IMR-90 (cell line): ENCODE measurements at regions not wholly inside any gene's neighbourhood (a gene's known extent, or its start where the extent isn't known, plus 50 kb on each side); places are given as distances from the start of the nearest gene placed in this dataset.

Experiments
- ATAC-seq: fragments of 200-7000 bp; cut with Tn5 transposase; 2 replicates; pipeline ENCODE4 v1.9.1; 2020; ENCODE audit warnings: low read depth, mild to moderate bottlenecking, moderate library complexity
- BruUV-seq: library from RNA; stranded (reverse); fragments of 400-500 nt; replicated peaks from 2 replicates; lab custom pipeline; 2021; lab: Mats Ljungman, UMichigan
- CTCF ChIA-PET: fragments of 300-600 bp; formaldehyde crosslinking; extraction: SDS; loops from one replicate; lab custom pipeline; 2021; ENCODE audit warnings: antibody characterized with exemption; lab: Yijun Ruan, JAX
- POLR2A ChIA-PET: fragments of 300-600 bp; sonication (Branson Sonifier 250); formaldehyde crosslinking; loops from one replicate; lab custom pipeline; 2022; ENCODE audit warnings: antibody characterized with exemption; ENCODE audit not compliant: unreplicated experiment; lab: Charles Lee
- DNase-seq: peaks from one replicate; pipeline ENCODE4 v3.0.0; 2013
- H2AFZ ChIP-seq: replicated peaks from 2 replicates; pipeline ENCODE3; 2013; ENCODE audit warnings: low read length, mild to moderate bottlenecking; ENCODE audit not compliant: poor library complexity
- H2AK5ac ChIP-seq: 2 replicates; pipeline ENCODE4 v1.6.1; 2013; ENCODE audit warnings: low read depth, low read length, inconsistent platforms
- H2AK9ac ChIP-seq: replicated peaks from 2 replicates; pipeline ENCODE3; 2013; ENCODE audit warnings: mild to moderate bottlenecking, low read depth, low read length, moderate library complexity; ENCODE audit not compliant: poor library complexity
- H2BK120ac ChIP-seq: 2 replicates; pipeline ENCODE4 v1.6.1; 2013; ENCODE audit warnings: low read depth, low read length, inconsistent platforms
- H2BK15ac ChIP-seq: 3 replicates; pipeline ENCODE4 v1.6.1; 2013; ENCODE audit warnings: low read depth, low read length, inconsistent platforms
- H2BK20ac ChIP-seq: 2 replicates; pipeline ENCODE4 v1.6.1; 2013; ENCODE audit warnings: low read depth, mild to moderate bottlenecking, inconsistent platforms, low read length, moderate library complexity
- H2BK5ac ChIP-seq: 2 replicates; pipeline ENCODE4 v1.6.1; 2013; ENCODE audit warnings: mild to moderate bottlenecking, low read depth, low read length, inconsistent platforms; ENCODE audit not compliant: poor library complexity, severe bottlenecking
- H3K14ac ChIP-seq: replicated peaks from 2 replicates; pipeline ENCODE4 v1.6.1; 2013; ENCODE audit warnings: low read depth, low read length, inconsistent platforms
- H3K18ac ChIP-seq: 2 replicates; pipeline ENCODE4 v1.6.1; 2013; ENCODE audit warnings: low read depth, low read length, control low read depth
- H3K23ac ChIP-seq: 2 replicates; pipeline ENCODE4 v1.6.1; 2013; ENCODE audit warnings: low read depth, low read length, inconsistent platforms
- H3K27ac ChIP-seq: 2 replicates; pipeline ENCODE4 v1.5.1; 2013; ENCODE audit warnings: mild to moderate bottlenecking, control low read depth, low read length; ENCODE audit not compliant: insufficient read depth
- H3K27me3 ChIP-seq: 2 replicates; pipeline ENCODE4 v1.6.1; 2013; ENCODE audit warnings: low read length; ENCODE audit not compliant: control insufficient read depth, insufficient read depth
- H3K36me3 ChIP-seq: 2 replicates; pipeline ENCODE4 v1.6.1; 2013; ENCODE audit warnings: low read length, mixed read lengths; ENCODE audit not compliant: control insufficient read depth, insufficient read depth
- H3K4ac ChIP-seq: 2 replicates; pipeline ENCODE4 v1.6.1; 2013; ENCODE audit warnings: low read depth, low read length, inconsistent platforms
- H3K4me1 ChIP-seq: 2 replicates; pipeline ENCODE4 v1.6.1; 2013; ENCODE audit warnings: low read length, mixed read lengths; ENCODE audit not compliant: control insufficient read depth, insufficient read depth
- H3K4me2 ChIP-seq: 2 replicates; pipeline ENCODE4 v1.6.1; 2013; ENCODE audit warnings: low read depth, mild to moderate bottlenecking, control low read depth, low read length, moderate library complexity
- H3K4me3 ChIP-seq: 2 replicates; pipeline ENCODE4 v1.5.1; 2013; ENCODE audit warnings: low read depth, mild to moderate bottlenecking, control low read depth, low read length, moderate library complexity; ENCODE audit not compliant: insufficient read depth
- H3K56ac ChIP-seq: 2 replicates; pipeline ENCODE4 v1.6.1; 2013; ENCODE audit warnings: low read length, inconsistent platforms; ENCODE audit not compliant: insufficient read depth; ENCODE audit errors: extremely low read depth
- H3K79me1 ChIP-seq, 2 experiments: 2 replicates each; pipeline ENCODE4 v1.6.1; 2013; ENCODE audit warnings: low read length in 2 of 2, inconsistent platforms in 1 of 2, low read depth in 1 of 2
- H3K9ac ChIP-seq: 2 replicates; pipeline ENCODE4 v1.6.1; 2013; ENCODE audit warnings: low read depth, low read length, control low read depth
- H3K9me1 ChIP-seq: 2 replicates; pipeline ENCODE4 v1.6.1; 2013; ENCODE audit warnings: low read length, inconsistent platforms; ENCODE audit not compliant: insufficient read depth
- H3K9me3 ChIP-seq: 2 replicates; pipeline ENCODE4 v1.6.1; 2013; ENCODE audit warnings: low read length; ENCODE audit not compliant: control insufficient read depth, insufficient read depth
- H4K20me1 ChIP-seq: 2 replicates; pipeline ENCODE4 v1.6.1; 2013; ENCODE audit warnings: low read length, inconsistent platforms; ENCODE audit not compliant: insufficient read depth
- H4K5ac ChIP-seq: 2 replicates; pipeline ENCODE4 v1.6.1; 2013; ENCODE audit warnings: mild to moderate bottlenecking, low read depth, low read length, control low read depth
- H4K8ac ChIP-seq, 2 experiments: 2 replicates each; pipeline ENCODE4 v1.6.1; 2013; ENCODE audit warnings: low read depth in 2 of 2, low read length in 2 of 2, control low read depth in 1 of 2, inconsistent platforms in 1 of 2
- H4K91ac ChIP-seq: 2 replicates; pipeline ENCODE4 v1.6.1; 2013; ENCODE audit warnings: low read depth, low read length, inconsistent platforms; ENCODE audit not compliant: insufficient read depth
- CEBPB ChIP-seq: IDR thresholded peaks from 2 replicates; pipeline ENCODE4 v1.6.1; 2012; ENCODE audit warnings: low read depth, low read length, improper control_type of control experiment
- ELK1 ChIP-seq: fragments of 150-350 bp; IDR thresholded peaks from 2 replicates; pipeline ENCODE4 v1.6.1; 2016; ENCODE audit warnings: low read depth, mild to moderate bottlenecking, low read length, moderate library complexity, borderline replicate concordance
- FOS ChIP-seq: fragments of 150-350 bp; IDR thresholded peaks from 2 replicates; pipeline ENCODE4 v1.6.1; 2016; ENCODE audit warnings: low read depth, low read length
- MAFK ChIP-seq: IDR thresholded peaks from 2 replicates; pipeline ENCODE4 v1.6.1; 2012; ENCODE audit warnings: low read depth, low read length, improper control_type of control experiment
- MAZ ChIP-seq: IDR thresholded peaks from 2 replicates; pipeline ENCODE4 v1.6.1; 2012; ENCODE audit warnings: low read depth, mild to moderate bottlenecking, low read length, improper control_type of control experiment, moderate library complexity, borderline replicate concordance
- NFE2L2 ChIP-seq: fragments of 150-350 bp; IDR thresholded peaks from 2 replicates; pipeline ENCODE4 v1.6.1; 2016; ENCODE audit warnings: low read depth, mild to moderate bottlenecking, low read length
- RAD21 ChIP-seq: IDR thresholded peaks from 2 replicates; pipeline ENCODE4 v1.6.1; 2012; ENCODE audit warnings: low read length, improper control_type of control experiment
- RCOR1 ChIP-seq: IDR thresholded peaks from 2 replicates; pipeline ENCODE4 v1.6.1; 2012; ENCODE audit warnings: mild to moderate bottlenecking, low read length, improper control_type of control experiment; ENCODE audit not compliant: insufficient replicate concordance
- USF2 ChIP-seq: fragments of 150-350 bp; IDR thresholded peaks from 2 replicates; pipeline ENCODE4 v1.6.1; 2017; ENCODE audit warnings: mild to moderate bottlenecking, antibody characterized with exemption, low read length, low read depth
- WGBS, 2 experiments: methylation state at CpG; one replicate each; pipeline versions ENCODE4 v1.1.5 to v1.1.7; 2013; ENCODE audit warnings: missing lambda C conversion rate in 2 of 2; ENCODE audit not compliant: insufficient read length in 1 of 2; ENCODE audit errors: extremely low coverage in 2 of 2; 5-methylcytosine and 5-hydroxymethylcytosine counted together
- dilution Hi-C: fragments of 300-500 bp; cut with HindIII; formaldehyde crosslinking; loops from one replicate; pipeline ENCODE4 v1.14.3; 2018; ENCODE audit warnings: low sequenced_read_pairs; ENCODE audit not compliant: unreplicated experiment
- in situ Hi-C: fragments of 300-500 bp; cut with MboI; formaldehyde crosslinking; loops from 3 replicates; pipeline ENCODE4 v1.14.3; 2019; ENCODE audit warnings: low sequenced_read_pairs, inconsistent platforms, mixed read lengths
- intact Hi-C: fragments of 100-400 bp; cut with micrococcal nuclease; formaldehyde crosslinking; loops from 2 replicates; pipeline ENCODE4 v1.10.0; 2022

GRCh38 chr2:52423655-52424054, 1343.9 kb upstream of the CHAC2 start:
- H3K79me1 ChIP-seq = no peaks in the 10 kb centered on the region
- no peaks in the 10 kb centered on the region for H3K36me3 ChIP-seq
- H3K23ac ChIP-seq = no peak overlapping the region
- H4K8ac ChIP-seq = no peak overlapping the region
- no CpG with 5 or more reads among the region's 2 CpGs for WGBS, 2 experiments
- no peak overlapping the region for H4K91ac ChIP-seq
- DNase-seq (no peak), ATAC-seq (no peak)
- H3K18ac ChIP-seq = peak overlapping the region; percentile 18; the same call in 1 of the 2 replicates
- BruUV-seq = no TSS peak
- H3K4me1 ChIP-seq = 0 out of 2 replicates have a peak, but pooled peaks cover 1% of the 10 kb centered on the region
- intact Hi-C loops = loop anchor here (10.0 kb wide), 1 partner anchor 111 kb away; no protein-coding TSS in a partner anchor
- no peak overlapping the region for H3K4me2 ChIP-seq
- in situ Hi-C loops = no loop called here
- H2BK120ac ChIP-seq = no peak overlapping the region; the same call in 1 of the 2 replicates
- H2AK9ac ChIP-seq = no peak overlapping the region
- H3K4me3 ChIP-seq = no peak overlapping the region
- no peaks in the 10 kb centered on the region; the same call in 1 of the 2 replicates for H3K9me3 ChIP-seq
- H2BK15ac ChIP-seq = no peak overlapping the region
- POLR2A ChIA-PET = no interaction called here
- CTCF ChIA-PET = no interaction called here
- 0 out of 2 replicates have a peak overlapping the region, but pooled peaks have one; percentile 21 for H4K5ac ChIP-seq
- dilution Hi-C loops = no loop called here
- H3K27ac ChIP-seq = no peak overlapping the region
- no peaks in the 10 kb centered on the region for H3K9me1 ChIP-seq
- no peak overlapping the region for H2AK5ac ChIP-seq
- H2BK20ac ChIP-seq = 0 out of 2 replicates have a peak overlapping the region, but pooled peaks have one; percentile 24
- no peak overlapping the region for H3K14ac ChIP-seq
- H3K9ac ChIP-seq = no peak overlapping the region
- no peak overlapping the region for H3K4ac ChIP-seq
- no peak overlapping the region for H2BK5ac ChIP-seq
- no peak overlapping the region for H3K56ac ChIP-seq
- TF ChIP-seq ELK1 = no peak
- no peak for TF ChIP-seq FOS
- no peak for TF ChIP-seq RAD21
- TF ChIP-seq CEBPB = no peak
- no peak for TF ChIP-seq RCOR1
- no peak for TF ChIP-seq MAZ
- TF ChIP-seq NFE2L2 = no peak
- no peak for TF ChIP-seq USF2
- TF ChIP-seq MAFK = no peak
- H4K20me1 ChIP-seq = no peaks in the 10 kb centered on the region
- no peaks in the 10 kb centered on the region for H3K27me3 ChIP-seq
- no peak overlapping the region for H2AFZ ChIP-seq
